CD4-positive, alpha-beta T cell treated with Interleukin-15 for 4 hours (primary cell): ENCODE measurements at regions not wholly inside any gene's neighbourhood (a gene's known extent, or its start where the extent isn't known, plus 50 kb on each side); places are given as distances from the start of the nearest gene placed in this dataset.
"Not testable (repeated sequence)": the region's sequence is repeated elsewhere in the genome, so short reads cannot be mapped to it uniquely, and the experiment has no call there.

ENCODE experiments used
- DNase-seq: peaks from one replicate; pipeline ENCODE4 v3.0.0-alpha.2; 2020; ENCODE audit warnings: low spot score

DNA sequence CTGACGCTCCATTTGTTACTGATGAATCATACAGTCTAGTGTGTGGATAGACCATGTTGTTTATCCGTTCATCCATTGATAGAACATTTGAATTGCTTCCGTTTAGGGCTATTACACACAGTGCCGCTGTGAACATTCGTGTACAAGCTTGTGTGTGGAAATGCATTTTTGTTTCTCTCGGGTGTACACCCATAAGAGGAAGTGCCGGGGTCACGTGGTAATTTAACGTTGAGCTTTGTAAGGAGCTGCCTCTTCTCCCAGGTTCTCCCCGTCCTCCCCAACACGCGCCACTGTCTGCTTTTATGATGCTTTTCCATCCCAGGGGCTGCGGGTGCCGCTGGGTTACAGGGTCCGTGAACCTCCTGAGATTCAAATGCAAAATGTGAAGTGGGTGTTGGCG is 142.3 kb downstream of the IGLL1 start:
- no peak for DNase-seq

- DNase-seq = not testable (repeated sequence)
Measured at GRCh38 chr22:23437107-23437395, 143.0 kb downstream of the IGLL1 start.

DNA sequence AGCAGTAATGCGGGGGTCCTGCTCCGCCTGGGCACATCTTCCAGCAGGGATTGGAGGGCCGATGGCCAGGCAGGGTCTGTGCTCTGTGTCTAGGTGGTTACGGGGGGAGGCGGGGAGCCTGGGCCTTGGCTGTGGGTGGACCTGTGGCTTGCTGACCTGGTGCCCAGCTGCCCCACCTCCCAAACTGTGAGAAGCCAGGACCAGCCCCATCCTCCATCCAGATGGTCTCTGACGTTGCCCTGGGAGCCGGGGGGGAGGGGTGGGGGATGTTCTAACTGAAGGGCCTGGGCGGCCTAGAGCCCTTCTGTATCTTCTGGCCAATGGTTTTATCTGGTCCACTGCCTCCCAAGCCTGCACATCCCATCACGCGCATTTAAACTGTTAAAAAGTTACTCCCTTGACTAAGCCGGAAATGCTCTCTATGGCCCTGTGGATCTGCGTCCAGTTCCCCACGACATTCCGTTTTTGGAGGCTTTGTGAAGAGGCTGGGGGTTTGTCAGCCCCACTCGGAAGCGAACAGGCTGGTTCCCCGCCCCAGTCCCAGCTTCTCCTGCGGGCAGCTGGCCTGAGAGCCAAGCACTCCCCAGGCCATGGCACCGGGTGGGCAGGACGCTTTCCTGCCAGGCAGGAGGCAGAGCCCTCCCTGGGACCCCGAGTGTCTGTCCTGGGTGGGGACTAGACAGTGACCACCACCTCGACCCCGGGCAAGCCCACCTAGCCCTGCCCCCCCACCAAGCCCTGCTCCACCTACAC is 143.6 kb downstream of the IGLL1 start:
- DNase-seq = not testable (repeated sequence)

DNA sequence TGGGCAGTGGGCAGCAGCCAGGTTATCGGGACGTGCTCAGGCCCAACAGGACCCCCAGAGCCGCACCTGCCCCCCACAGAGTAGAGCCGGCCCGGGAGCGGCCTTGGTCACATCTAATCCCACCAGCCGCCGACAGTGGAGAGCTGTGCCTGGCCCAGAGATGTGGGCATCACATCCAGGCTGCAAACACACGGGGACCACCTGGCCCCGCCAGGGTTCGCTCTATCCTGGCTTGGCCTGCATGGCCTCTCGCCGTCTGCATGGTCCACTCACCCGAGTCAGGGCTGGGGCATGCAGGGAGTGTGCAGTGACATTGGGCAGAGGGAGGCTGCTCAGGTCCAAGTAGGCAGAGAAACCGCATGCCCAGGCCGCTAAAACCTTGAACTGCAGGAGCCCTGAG is 144.9 kb downstream of the IGLL1 start:
- not testable (repeated sequence) for DNase-seq

GRCh38 chr22:23434198-23434830 is 145.8 kb downstream of the IGLL1 start:
- DNase-seq = not testable (repeated sequence)

GRCh38 chr22:23433127-23434005 is 146.7 kb downstream of the IGLL1 start:
- peak; percentile 17 for DNase-seq

- DNase-seq = not testable (repeated sequence)
Measured at GRCh38 chr22:23432719-23433118, 147.4 kb downstream of the IGLL1 start.

DNA sequence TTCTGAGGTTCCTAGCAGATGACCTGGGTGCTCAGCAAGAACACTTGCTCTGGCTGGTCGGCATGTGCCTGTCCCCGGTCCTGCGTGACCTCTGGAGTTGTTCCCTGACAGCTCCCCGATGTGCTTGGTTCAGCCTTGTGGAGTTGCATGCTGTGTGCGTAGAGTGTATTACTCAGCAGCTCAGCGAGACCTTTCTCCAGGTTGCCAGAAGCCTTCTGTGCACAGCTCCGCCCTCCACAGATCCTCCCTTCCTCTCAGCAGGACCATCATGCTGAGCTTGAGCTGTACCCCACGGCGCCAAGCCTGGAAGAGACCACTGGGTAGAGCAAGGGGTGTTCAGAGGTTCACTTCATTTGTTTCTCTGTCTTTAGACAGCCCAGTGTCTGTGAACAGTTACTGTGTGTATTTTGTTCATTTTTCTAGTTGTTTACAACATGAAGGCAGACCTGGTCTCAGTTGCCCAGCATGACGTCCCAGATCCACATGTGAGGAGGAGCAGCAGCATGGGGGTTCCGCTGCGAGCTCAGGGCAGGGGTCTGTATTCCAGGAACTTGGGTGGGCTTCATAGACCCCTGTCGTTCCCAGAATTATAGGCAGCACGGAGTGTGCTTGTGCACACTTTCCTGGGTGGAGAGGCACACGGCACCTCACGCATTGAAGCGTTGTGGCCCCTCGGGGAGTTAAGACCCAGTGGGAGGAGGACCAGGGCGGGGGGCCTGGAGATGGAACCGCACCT is 148.6 kb downstream of the IGLL1 start:
- DNase-seq = no peak

DNA sequence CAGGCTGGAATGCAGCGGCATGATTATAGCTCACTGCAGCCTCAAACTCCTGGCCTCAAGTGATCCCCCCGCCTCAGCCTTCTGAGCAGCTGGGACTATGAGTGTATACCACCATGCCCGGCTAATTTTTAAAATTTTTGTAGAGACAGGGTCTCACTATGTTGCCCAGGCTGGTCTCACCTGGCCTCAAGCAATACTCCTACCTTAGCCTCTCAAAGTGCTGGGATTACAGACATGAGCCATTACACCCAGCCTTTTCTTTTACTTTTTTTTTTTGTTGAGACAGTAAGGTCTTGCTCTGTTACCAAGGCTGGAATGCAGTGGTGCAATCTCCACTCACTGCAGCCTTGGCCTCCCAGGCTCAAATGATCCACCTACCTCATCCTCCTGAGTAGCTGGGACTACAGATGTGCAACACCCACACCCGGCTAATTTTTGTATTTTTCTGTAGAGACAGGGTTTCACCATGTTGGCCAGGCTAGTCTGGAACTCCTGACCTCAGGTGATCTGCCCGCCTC is 155.5 kb downstream of the IGLL1 start:
- DNase-seq = not testable (repeated sequence)

DNA sequence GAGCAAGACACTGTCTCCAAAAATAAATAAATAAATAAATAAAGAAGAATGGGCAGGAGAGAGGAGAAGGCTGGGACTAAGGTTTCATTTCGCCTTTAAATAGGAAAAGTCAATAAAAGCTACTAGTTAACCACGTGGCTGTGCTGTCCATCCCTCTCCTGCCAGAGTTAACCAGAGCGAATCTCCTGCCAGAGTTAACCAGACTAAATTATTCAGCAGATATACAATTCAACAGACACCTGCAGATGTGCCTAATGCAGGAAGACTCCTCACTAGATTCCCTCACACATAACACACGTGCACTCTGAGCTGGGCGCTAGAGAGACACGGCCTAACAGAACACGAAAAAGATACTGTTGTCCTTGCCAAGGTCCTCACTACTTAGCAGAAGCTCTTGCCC is 156.1 kb downstream of the IGLL1 start:
- DNase-seq = no peak

GRCh38 chr22:23422281-23422680 is 157.8 kb downstream of the IGLL1 start:
- DNase-seq = not testable (repeated sequence)

GRCh38 chr22:23421300-23421699 is 158.8 kb downstream of the IGLL1 start:
- not testable (repeated sequence) for DNase-seq

- no peak for DNase-seq
Measured at GRCh38 chr22:23419931-23420330, 160.2 kb downstream of the IGLL1 start.

DNA sequence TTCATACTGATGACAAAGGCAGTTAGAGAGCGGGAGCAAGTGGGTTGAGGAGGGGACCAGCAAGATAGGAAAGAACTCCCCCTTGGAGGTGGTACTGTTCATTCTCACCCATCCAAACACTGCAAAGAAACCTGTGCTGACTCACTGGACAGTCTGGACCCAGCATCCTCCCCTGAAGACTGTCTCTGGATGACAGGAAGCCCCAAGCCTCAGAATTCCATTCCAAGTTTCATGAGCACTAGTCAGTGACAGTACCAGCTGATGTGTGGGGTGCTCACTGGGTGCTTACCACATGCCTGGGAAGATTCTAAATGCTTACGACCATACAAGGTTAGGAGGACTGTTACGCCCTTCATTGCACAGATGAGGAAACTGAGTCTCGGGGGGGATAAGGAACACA is 160.9 kb downstream of the IGLL1 start:
- DNase-seq = no peak

DNA sequence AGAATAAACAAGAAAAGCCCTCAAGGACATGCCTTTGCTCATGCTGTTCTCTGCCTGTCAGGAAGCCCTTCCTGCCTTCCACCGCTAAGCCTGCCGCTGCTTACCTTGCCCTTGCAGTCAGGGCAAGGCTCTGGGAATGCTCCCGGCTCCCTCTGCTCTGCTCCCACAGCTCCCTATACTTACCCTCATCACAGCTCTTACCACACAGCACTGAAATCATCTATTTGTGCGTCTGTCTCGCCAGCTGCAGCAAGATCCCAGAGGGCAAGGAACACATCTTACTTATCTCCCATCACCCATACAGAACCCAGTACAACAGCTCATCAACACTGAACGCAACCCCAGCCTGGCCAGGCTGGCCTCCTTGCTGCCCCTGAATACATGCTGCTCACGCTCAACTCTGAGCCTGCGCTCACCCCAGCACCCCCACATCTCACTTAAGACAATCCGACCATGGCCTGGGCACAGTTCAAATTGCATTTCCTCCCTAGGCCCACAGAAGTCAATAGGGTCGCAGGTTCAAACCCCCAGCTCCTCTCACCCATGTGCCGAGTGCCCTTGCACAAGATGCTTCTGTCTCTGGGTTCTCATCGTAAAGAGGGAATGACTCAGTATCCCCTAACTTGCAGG is 161.8 kb downstream of the IGLL1 start:
- no peak for DNase-seq

DNA sequence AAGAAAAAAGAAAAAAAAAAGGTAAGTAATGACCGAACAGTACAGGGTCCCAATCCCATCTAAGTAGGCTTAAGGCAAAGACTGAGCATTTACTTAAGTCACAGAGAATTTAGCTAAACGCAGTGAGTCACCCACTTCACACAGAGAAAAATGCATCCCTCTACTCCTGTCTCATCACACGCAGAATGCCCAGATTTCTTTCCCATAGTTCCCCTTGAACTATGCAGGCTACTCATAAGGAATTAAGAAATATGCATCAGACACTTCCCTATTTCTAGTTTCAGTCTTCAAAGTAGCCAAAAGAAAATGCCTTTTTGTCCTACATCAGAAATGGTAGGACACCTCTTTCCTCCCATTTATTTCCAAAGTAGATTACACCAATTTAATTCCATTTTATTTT is 162.8 kb downstream of the IGLL1 start:
- DNase-seq = not testable (repeated sequence)

- DNase-seq = not testable (repeated sequence)
Measured at GRCh38 chr22:23416169-23416690, 163.9 kb downstream of the IGLL1 start.

DNA sequence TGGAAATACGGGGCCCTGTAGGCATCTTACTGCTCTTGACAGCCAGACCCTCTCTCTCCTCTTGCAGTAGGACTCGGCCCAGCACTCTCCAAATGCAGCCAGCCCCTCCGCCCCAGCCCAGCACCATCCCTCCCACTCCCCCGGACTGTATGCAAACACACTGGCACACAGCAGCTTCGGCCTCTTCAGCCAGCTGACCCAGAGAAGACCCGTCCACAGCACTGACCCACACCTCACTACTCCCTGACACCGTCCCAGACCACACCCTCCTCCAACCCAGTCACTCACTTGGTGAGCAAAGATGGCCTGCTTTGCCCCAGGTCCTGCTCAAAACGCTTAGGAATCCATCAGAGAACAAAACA is 164.6 kb downstream of the IGLL1 start:
- no peak for DNase-seq

GRCh38 chr22:23414727-23415489 is 165.2 kb downstream of the IGLL1 start:
- DNase-seq = no peak

DNA sequence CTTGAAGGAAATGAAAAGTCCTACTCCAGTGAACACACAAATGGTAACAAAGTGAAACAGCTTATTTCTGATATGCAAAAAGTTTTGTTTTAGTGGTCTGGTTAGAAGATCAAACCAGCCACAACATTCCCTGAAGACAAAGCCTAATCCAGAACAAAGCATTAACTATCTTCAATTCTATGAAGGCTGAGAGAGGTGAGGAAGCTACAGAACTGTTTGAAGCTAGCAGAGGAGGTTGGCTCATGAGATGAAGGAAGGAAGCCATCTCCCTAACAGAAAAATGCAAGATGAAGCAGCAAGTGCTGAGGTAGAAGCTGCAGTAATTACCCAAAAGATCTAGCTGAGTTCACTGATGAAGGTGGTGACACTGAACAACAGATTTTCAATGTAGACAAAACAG is 168.4 kb downstream of the IGLL1 start:
- no peak for DNase-seq

DNA sequence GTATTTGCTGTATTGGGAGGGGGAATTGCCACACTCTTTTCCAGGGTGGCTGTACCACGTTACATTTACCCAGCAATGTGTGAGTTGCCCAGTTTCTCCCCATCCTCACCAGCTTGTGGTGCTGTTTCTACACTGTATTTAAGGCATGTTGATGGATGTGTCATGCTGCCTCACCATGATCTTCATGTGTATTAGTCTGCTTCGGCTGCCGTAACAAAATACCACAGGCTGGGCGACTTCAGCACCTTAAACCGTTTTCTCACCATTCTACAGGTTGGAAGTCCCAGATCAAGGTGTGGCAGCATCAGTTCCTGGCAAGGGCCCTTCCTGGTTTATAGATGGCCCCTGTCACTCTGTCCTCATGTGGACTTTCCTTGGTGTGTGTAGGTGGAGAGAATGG is 169.7 kb downstream of the IGLL1 start:
- DNase-seq = no peak
